KMS-11 (cell line): ENCODE measurements at regions not wholly inside any gene's neighbourhood (a gene's known extent, or its start where the extent isn't known, plus 50 kb on each side); places are given as distances from the start of the nearest gene placed in this dataset.

Experiments used
- H2AFZ ChIP-seq: fragments of 200-600 bp; sonication (generic); 2 replicates; pipeline ENCODE4 v1.6.1; 2016; ENCODE audit warnings: antibody characterized with exemption, mixed run types, low read depth
- H3K27ac ChIP-seq: fragments of 200-600 bp; sonication (generic); 2 replicates; pipeline ENCODE4 v1.6.1; 2016; ENCODE audit warnings: mild to moderate bottlenecking, mixed run types
- H3K27me3 ChIP-seq: fragments of 200-600 bp; sonication (generic); 2 replicates; pipeline ENCODE4 v1.6.1; 2017; ENCODE audit warnings: mild to moderate bottlenecking, low read depth, mixed run types, moderate library complexity; ENCODE audit not compliant: insufficient read depth
- H3K36me3 ChIP-seq: fragments of 200-600 bp; sonication (generic); 2 replicates; pipeline ENCODE4 v1.6.1; 2017; ENCODE audit warnings: mild to moderate bottlenecking, mixed run types; ENCODE audit not compliant: insufficient read depth
- H3K4me1 ChIP-seq: fragments of 200-600 bp; sonication (generic); 2 replicates; pipeline ENCODE4 v1.6.1; 2016; ENCODE audit warnings: mild to moderate bottlenecking, low read depth, mixed run types; ENCODE audit not compliant: poor library complexity, severe bottlenecking
- H3K4me2 ChIP-seq: fragments of 200-600 bp; sonication (generic); 2 replicates; pipeline ENCODE4 v1.7.0; 2016; ENCODE audit warnings: mild to moderate bottlenecking, mixed run types
- H3K4me3 ChIP-seq: fragments of 200-600 bp; sonication (generic); IDR thresholded peaks from 2 replicates; pipeline ENCODE4 v1.6.1; 2017; ENCODE audit warnings: low read depth, low read length, mixed read lengths; ENCODE audit not compliant: insufficient read depth
- H3K79me2 ChIP-seq: fragments of 200-600 bp; sonication (generic); 2 replicates; pipeline ENCODE4 v1.6.1; 2016; ENCODE audit warnings: low read depth, mixed run types; ENCODE audit not compliant: insufficient read depth
- H3K9ac ChIP-seq: fragments of 200-600 bp; sonication (generic); 2 replicates; pipeline ENCODE4 v1.6.1; 2016; ENCODE audit warnings: mild to moderate bottlenecking, mixed run types
- H4K20me1 ChIP-seq: fragments of 200-600 bp; sonication (generic); 2 replicates; pipeline ENCODE4 v1.6.1; 2016; ENCODE audit warnings: mild to moderate bottlenecking, mixed run types; ENCODE audit not compliant: insufficient read depth
- TF ChIP-seq, protein P1 (sequence below): fragments of 200-600 bp; sonication (generic); conservative IDR thresholded peaks from 2 replicates; pipeline ENCODE4 v1.6.1; 2017; ENCODE audit warnings: low read depth, mild to moderate bottlenecking, antibody characterized with exemption, low read length, moderate library complexity, mixed read lengths

- no peaks in the 10 kb centered on the region for H3K79me2 ChIP-seq
- H3K4me2 ChIP-seq = no peak overlapping the region
- no peak overlapping the region for H3K4me3 ChIP-seq
- H3K36me3 ChIP-seq = no peaks in the 10 kb centered on the region
- no peak overlapping the region for H2AFZ ChIP-seq
- H3K9ac ChIP-seq = no peak overlapping the region
- TF ChIP-seq, protein P1, sequence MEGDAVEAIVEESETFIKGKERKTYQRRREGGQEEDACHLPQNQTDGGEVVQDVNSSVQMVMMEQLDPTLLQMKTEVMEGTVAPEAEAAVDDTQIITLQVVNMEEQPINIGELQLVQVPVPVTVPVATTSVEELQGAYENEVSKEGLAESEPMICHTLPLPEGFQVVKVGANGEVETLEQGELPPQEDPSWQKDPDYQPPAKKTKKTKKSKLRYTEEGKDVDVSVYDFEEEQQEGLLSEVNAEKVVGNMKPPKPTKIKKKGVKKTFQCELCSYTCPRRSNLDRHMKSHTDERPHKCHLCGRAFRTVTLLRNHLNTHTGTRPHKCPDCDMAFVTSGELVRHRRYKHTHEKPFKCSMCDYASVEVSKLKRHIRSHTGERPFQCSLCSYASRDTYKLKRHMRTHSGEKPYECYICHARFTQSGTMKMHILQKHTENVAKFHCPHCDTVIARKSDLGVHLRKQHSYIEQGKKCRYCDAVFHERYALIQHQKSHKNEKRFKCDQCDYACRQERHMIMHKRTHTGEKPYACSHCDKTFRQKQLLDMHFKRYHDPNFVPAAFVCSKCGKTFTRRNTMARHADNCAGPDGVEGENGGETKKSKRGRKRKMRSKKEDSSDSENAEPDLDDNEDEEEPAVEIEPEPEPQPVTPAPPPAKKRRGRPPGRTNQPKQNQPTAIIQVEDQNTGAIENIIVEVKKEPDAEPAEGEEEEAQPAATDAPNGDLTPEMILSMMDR = no peak
- H3K4me1 ChIP-seq = peaks cover 6% of the 10 kb centered on the region
- H4K20me1 ChIP-seq = no peaks in the 10 kb centered on the region
- H3K27me3 ChIP-seq = no peaks in the 10 kb centered on the region
- H3K27ac ChIP-seq = no peak overlapping the region
Observed at GRCh38 chr3:1591327-1592028, 498.7 kb downstream of the CNTN6 start.

DNA sequence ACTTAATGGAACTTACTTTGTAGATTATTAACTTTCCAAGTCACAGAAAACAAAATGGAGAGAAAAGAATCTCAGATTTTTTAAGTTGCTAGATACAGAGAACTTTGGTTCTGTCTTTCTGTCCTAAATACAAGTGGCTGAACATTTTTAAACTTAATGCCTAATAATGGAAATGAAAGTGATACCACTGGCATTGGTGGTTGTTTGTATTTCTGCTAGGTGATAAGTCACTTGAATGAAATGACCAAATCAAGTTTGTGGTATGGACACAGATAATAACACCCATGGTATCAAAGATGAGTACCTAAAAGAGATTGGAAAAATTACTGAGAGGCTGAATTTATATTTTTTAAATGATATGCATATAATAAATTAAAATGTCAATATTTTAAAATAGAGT, 502.1 kb downstream of the CNTN6 start:
- no peak overlapping the region for H3K27ac ChIP-seq
- H2AFZ ChIP-seq = peak overlapping the region; percentile 30; the same call in 1 of the 2 replicates
- no peaks in the 10 kb centered on the region for H3K27me3 ChIP-seq
- no peaks in the 10 kb centered on the region for H3K36me3 ChIP-seq
- H3K79me2 ChIP-seq = no peaks in the 10 kb centered on the region
- TF ChIP-seq, protein P1 = no peak
- H3K9ac ChIP-seq = no peak overlapping the region
- no peaks in the 10 kb centered on the region for H4K20me1 ChIP-seq
- H3K4me1 ChIP-seq = peaks cover 6% of the 10 kb centered on the region
- H3K4me3 ChIP-seq = no peak overlapping the region
- H3K4me2 ChIP-seq = peak overlapping the region; percentile 33; the same call in 1 of the 2 replicates

- H3K79me2 ChIP-seq = no peaks in the 10 kb centered on the region
- TF ChIP-seq, protein P1 = no peak
- H3K27ac ChIP-seq = no peak overlapping the region
- H3K27me3 ChIP-seq = no peaks in the 10 kb centered on the region
- no peaks in the 10 kb centered on the region for H3K4me1 ChIP-seq
- H3K36me3 ChIP-seq = no peaks in the 10 kb centered on the region
- no peak overlapping the region for H3K4me2 ChIP-seq
- H3K4me3 ChIP-seq = no peak overlapping the region
- H2AFZ ChIP-seq = no peak overlapping the region
- H3K9ac ChIP-seq = no peak overlapping the region
- H4K20me1 ChIP-seq = no peaks in the 10 kb centered on the region
Observed at GRCh38 chr3:1600206-1600605, 498.5 kb upstream of the CNTN4 start.

DNA sequence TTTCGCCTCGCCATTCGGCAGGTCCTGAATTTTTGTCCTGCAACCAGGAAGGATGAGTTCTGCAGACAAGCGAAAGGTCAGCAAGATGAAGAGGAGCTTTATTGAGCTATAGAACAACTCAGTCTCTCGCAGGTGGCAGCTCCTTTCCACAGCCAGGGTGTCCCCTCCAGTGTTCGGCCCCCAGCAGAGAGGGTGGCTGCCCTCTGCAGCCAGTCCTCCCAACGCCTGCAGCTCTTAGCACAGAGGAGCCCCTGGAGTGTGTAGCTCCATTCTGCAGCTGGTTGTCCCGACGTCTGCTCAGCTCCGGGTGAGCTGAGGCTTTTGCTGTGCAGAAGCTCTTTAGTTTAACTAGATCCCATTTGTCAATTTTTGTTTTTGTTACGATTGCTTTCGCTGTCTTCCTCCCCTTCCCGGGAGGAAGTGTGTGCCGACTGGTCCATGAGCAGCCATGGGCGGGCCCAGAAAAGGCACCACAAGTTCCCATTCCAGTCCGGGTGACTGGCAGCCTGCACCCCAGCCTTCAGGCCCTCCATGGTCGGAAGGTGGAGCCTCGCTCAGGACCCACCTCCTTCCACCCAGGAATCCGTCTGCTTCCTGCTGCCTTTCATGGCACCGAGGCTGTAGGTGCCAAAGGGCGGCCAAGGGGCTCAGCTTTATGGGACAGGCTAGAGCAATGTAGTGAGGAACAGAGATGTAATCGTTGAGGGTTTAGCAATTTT, 497.8 kb upstream of the CNTN4 start:
- no peak overlapping the region for H3K27ac ChIP-seq
- H3K27me3 ChIP-seq = no peaks in the 10 kb centered on the region
- H4K20me1 ChIP-seq = no peaks in the 10 kb centered on the region
- no peaks in the 10 kb centered on the region for H3K79me2 ChIP-seq
- H3K4me1 ChIP-seq = no peaks in the 10 kb centered on the region
- TF ChIP-seq, protein P1 = no peak
- no peak overlapping the region for H3K4me2 ChIP-seq
- H3K36me3 ChIP-seq = no peaks in the 10 kb centered on the region
- H2AFZ ChIP-seq = no peak overlapping the region
- H3K9ac ChIP-seq = no peak overlapping the region
- H3K4me3 ChIP-seq = no peak overlapping the region
